ENCODE measurements at regions not wholly inside any gene's neighbourhood (a gene's known extent, or its start where the extent isn't known, plus 50 kb on each side); places are given as distances from the start of the nearest gene placed in this dataset.

- DNase-seq (ENCODE audit: extremely low read depth, low read depth), result no peak
Measured at GRCh38 chr2:831622-832021, 119.0 kb upstream of the SNTG2 start.

GRCh38 chr2:831225-831536, 119.5 kb upstream of the SNTG2 start:
- no peak for DNase-seq (ENCODE audit: extremely low read depth, low read depth)

- no peak for DNase-seq (ENCODE audit: extremely low read depth, low read depth)
Measured at GRCh38 chr2:830419-831224, 120.0 kb upstream of the SNTG2 start.

- no peak for DNase-seq (ENCODE audit: extremely low read depth, low read depth)
Measured at GRCh38 chr2:829047-829446, 121.6 kb upstream of the SNTG2 start.

- no peak for DNase-seq (ENCODE audit: extremely low read depth, low read depth)
Measured at GRCh38 chr2:824954-825353, 125.7 kb upstream of the SNTG2 start.

GRCh38 chr2:824524-824923, 126.1 kb upstream of the SNTG2 start:
- no peak for DNase-seq (ENCODE audit: extremely low read depth, low read depth)

- no peak for DNase-seq (ENCODE audit: extremely low read depth, low read depth)
Measured at GRCh38 chr2:821546-821945, 129.1 kb upstream of the SNTG2 start.

GRCh38 chr2:819601-820000, 131.0 kb upstream of the SNTG2 start:
- no peak for DNase-seq (ENCODE audit: extremely low read depth, low read depth)

GRCh38 chr2:819121-819520, 131.5 kb upstream of the SNTG2 start:
- no peak for DNase-seq (ENCODE audit: extremely low read depth, low read depth)

- no peak for DNase-seq (ENCODE audit: extremely low read depth, low read depth)
Measured at GRCh38 chr2:817336-818015, 133.2 kb upstream of the SNTG2 start.

- DNase-seq (ENCODE audit: extremely low read depth, low read depth), result no peak
Measured at GRCh38 chr2:816278-816677, 134.4 kb upstream of the SNTG2 start.

GRCh38 chr2:810397-810796, 133.2 kb upstream of the TMEM18 start:
- DNase-seq (ENCODE audit: extremely low read depth, low read depth), result no peak

- DNase-seq (ENCODE audit: extremely low read depth, low read depth), result no peak
Measured at GRCh38 chr2:807300-807699, 130.1 kb upstream of the TMEM18 start.

GRCh38 chr2:805664-806063, 128.5 kb upstream of the TMEM18 start:
- DNase-seq (ENCODE audit: extremely low read depth, low read depth), result no peak

GRCh38 chr2:797993-798392, 120.8 kb upstream of the TMEM18 start:
- DNase-seq (ENCODE audit: extremely low read depth, low read depth), result no peak

GRCh38 chr2:797556-797955, 120.3 kb upstream of the TMEM18 start:
- DNase-seq (ENCODE audit: extremely low read depth, low read depth), result no peak

- DNase-seq (ENCODE audit: extremely low read depth, low read depth), result no peak
Measured at GRCh38 chr2:796141-796985, 119.2 kb upstream of the TMEM18 start.

- DNase-seq (ENCODE audit: extremely low read depth, low read depth), result no peak
Measured at GRCh38 chr2:795531-796041, 118.4 kb upstream of the TMEM18 start.

GRCh38 chr2:794554-795241, 117.5 kb upstream of the TMEM18 start:
- DNase-seq (ENCODE audit: extremely low read depth, low read depth), result no peak

GRCh38 chr2:793236-793635, 116.0 kb upstream of the TMEM18 start:
- no peak for DNase-seq (ENCODE audit: extremely low read depth, low read depth)

- no peak for DNase-seq (ENCODE audit: extremely low read depth, low read depth)
Measured at GRCh38 chr2:792687-793086, 115.5 kb upstream of the TMEM18 start.
